WI38 (cell line): ENCODE measurements at regions not wholly inside any gene's neighbourhood (a gene's known extent, or its start where the extent isn't known, plus 50 kb on each side); places are given as distances from the start of the nearest gene placed in this dataset.

ENCODE experiments used
- H3K4me3 ChIP-seq: 2 replicates; pipeline ENCODE4 v1.5.1; 2011; ENCODE audit warnings: low read depth, mild to moderate bottlenecking, control low read depth, low read length
- TF ChIP-seq, protein P1 (sequence below): IDR thresholded peaks from 2 replicates; pipeline ENCODE4 v1.5.1; 2012; ENCODE audit warnings: low read depth, mild to moderate bottlenecking, control low read depth, low read length

DNA sequence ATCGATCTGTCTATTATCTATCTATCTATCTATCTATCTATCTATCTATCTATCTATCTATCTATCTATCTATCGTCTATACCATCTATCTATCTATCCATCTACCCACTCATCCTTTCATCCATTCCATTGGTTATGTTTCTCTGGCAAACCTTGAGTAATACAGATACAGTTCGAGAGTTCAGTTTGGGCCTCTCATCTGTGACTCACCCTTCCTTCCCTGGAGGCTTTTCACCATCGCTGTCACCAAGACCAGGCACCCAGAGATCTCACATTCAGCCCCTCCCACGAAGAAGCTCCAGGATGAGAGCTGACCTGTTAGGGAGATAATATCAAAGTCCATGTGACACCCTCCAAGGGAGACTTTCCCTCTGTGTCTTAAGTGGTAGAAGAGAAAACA, 164.1 kb upstream of the CELF4 start:
- TF ChIP-seq, protein P1, sequence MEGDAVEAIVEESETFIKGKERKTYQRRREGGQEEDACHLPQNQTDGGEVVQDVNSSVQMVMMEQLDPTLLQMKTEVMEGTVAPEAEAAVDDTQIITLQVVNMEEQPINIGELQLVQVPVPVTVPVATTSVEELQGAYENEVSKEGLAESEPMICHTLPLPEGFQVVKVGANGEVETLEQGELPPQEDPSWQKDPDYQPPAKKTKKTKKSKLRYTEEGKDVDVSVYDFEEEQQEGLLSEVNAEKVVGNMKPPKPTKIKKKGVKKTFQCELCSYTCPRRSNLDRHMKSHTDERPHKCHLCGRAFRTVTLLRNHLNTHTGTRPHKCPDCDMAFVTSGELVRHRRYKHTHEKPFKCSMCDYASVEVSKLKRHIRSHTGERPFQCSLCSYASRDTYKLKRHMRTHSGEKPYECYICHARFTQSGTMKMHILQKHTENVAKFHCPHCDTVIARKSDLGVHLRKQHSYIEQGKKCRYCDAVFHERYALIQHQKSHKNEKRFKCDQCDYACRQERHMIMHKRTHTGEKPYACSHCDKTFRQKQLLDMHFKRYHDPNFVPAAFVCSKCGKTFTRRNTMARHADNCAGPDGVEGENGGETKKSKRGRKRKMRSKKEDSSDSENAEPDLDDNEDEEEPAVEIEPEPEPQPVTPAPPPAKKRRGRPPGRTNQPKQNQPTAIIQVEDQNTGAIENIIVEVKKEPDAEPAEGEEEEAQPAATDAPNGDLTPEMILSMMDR, result no peak
- no peak overlapping the region for H3K4me3 ChIP-seq

- no peak overlapping the region for H3K4me3 ChIP-seq
- TF ChIP-seq, protein P1, result no peak
These were observed 158.6 kb upstream of the CELF4 start for GRCh38 chr18:37724206-37724605.

DNA sequence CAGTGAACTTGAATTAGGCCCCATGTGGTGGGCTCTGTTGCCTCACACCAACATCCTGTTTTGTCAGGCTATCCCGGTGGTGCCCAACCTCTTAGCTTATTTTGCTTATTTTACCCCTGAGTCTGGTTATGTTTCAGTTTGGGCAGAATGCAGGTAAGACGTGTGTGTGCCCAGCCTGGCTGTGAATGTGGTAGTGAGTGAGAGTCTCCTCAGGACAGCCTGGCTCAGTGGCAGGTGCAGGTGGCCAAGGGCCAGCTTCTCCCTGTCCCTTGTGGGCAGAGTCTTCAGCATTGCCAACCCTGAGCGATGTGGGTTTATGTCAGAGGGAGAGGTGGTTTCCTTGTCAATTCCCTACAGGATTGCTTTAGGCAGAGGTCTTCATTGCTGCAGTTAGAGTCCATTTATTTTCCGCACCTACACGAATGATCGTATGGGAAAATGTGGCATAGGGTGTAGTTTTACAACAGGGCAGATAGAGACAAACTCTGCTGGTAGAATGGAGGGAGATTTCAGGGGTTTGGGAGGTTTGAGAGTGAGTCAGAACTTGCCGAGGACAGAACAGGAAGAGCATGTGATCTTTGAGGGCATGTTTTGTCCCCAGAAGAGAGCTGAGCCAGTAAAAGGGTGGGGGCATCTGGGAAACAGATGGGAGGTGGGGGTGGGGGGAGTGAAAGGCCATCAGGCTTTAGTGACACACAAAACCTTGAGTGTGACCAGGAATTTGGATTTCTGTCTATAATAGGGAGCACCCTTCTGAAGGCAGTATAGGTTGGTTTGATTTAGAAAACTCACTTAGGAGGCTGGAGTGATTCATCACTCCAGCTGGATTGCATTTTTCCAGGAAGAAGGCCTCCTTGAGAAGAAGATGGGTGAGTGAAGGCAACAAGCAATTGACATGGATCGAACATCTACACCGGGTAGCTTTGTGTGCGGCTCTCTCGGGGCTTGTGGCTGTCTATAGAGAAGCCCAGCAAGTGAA, 156.2 kb upstream of the CELF4 start:
- TF ChIP-seq, protein P1, result no peak
- H3K4me3 ChIP-seq, result no peak overlapping the region

GRCh38 chr18:37720663-37721062, 155.1 kb upstream of the CELF4 start:
- TF ChIP-seq, protein P1, result no peak
- no peak overlapping the region for H3K4me3 ChIP-seq

- TF ChIP-seq, protein P1, result no peak
- H3K4me3 ChIP-seq, result no peak overlapping the region
These were observed 152.1 kb upstream of the CELF4 start for GRCh38 chr18:37717656-37718055.

DNA sequence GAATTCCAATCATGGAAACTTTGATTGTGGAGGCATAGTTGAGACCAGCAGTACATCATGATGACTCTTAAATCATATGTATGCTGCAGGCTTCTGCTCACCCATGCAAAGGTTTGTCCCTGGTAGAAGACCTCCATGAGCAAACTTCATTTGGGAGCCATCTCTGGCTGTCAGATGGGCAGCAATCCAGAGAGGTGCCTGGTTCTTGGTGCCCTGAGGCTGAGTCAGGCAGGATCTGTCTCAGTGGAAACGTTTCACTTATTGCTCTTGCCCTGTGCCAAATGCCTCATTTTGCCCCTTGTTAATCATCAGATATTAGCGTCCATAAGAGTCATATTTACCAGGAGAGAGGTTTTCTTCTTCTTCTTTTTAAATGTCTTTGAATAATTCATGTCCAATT, 151.5 kb upstream of the CELF4 start:
- no peak overlapping the region for H3K4me3 ChIP-seq
- TF ChIP-seq, protein P1, result no peak

GRCh38 chr18:37716106-37716735, 150.6 kb upstream of the CELF4 start:
- TF ChIP-seq, protein P1, result no peak
- H3K4me3 ChIP-seq, result no peak overlapping the region
